AG09309 (cell line): ENCODE measurements at regions not wholly inside any gene's neighbourhood (a gene's known extent, or its start where the extent isn't known, plus 50 kb on each side); places are given as distances from the start of the nearest gene placed in this dataset.

Experiments used
- DNase-seq: peaks from one replicate; pipeline ENCODE4 v3.0.0-alpha.2; 2010; ENCODE audit warnings: low read depth
- H3K4me3 ChIP-seq: 2 replicates; pipeline ENCODE4 v1.5.1; 2011; ENCODE audit warnings: mild to moderate bottlenecking, low read depth, low read length, moderate library complexity; ENCODE audit not compliant: control insufficient read depth
- CTCF ChIP-seq: IDR thresholded peaks from 2 replicates; pipeline ENCODE4 v1.5.1; 2011; ENCODE audit warnings: mild to moderate bottlenecking, low read depth, low read length, inconsistent platforms; ENCODE audit not compliant: insufficient read depth, control insufficient read depth; ENCODE audit errors: missing control alignments

GRCh38 chr12:84290168-84290567 lies 622.4 kb downstream of the SLC6A15 start:
- no peak for TF ChIP-seq CTCF
- H3K4me3 ChIP-seq = no peak overlapping the region
- DNase-seq = no peak

GRCh38 chr12:84277986-84278385 lies 634.6 kb downstream of the SLC6A15 start:
- TF ChIP-seq CTCF = no peak
- no peak for DNase-seq
- no peak overlapping the region for H3K4me3 ChIP-seq

DNA sequence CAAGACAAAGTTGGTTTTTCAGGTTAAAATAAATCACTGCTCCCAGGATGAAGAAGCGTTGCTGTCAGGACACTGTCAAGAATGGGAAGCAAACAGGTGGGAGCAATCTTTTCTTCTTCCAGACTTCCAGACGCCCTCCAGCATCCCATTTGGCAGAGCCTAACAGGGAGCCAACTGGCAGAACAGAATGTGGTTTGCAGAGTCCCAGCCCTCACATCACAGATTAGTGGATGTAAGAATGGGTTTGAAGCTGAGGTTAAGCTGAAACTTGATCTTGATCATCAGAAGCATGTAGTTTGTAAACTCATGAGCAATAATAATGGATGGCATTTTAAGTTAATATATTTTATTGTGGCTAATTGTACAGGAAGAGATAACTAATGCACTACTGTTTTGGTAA lies 636.4 kb downstream of the SLC6A15 start:
- DNase-seq = no peak
- TF ChIP-seq CTCF = no peak

GRCh38 chr12:84272324-84272723 lies 640.3 kb downstream of the SLC6A15 start:
- no peak for DNase-seq
- no peak overlapping the region for H3K4me3 ChIP-seq
- TF ChIP-seq CTCF = no peak

More for the DNA sequence above, 636.4 kb downstream of the SLC6A15 start:
- H3K4me3 ChIP-seq = no peak overlapping the region

DNA sequence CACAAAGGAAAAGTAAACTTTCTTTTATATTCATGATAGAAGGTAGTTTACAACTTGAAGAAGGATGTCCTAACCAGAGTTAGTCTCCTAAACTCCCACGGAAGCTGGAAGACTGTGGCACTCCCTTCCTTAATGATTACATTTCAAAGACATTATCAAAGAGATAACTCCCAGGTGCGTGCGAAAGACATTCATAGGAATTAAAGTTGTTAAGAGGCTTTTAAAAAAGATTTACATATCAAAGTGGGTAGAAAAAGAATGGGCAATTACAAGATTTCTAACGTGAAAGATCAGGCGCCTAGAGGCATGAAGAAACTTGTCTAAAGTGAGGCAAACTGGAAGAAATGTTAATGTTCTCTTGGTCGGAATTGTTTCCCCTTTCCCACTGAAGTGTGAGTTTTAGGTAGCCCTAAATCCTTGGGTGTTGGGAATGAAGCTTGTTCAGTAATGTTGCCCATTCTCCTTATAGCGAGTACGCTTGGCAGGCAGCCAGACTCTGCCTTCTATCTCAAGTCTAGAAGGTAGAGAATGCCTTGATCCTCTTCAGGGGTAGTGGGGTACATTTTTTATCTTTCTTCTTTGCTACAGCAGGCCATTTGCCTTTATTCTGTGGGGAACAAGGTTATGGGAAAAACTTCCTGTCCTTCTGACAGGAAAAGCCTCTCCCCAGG lies 642.0 kb downstream of the SLC6A15 start:
- H3K4me3 ChIP-seq = no peak overlapping the region
- TF ChIP-seq CTCF = no peak
- DNase-seq = no peak

DNA sequence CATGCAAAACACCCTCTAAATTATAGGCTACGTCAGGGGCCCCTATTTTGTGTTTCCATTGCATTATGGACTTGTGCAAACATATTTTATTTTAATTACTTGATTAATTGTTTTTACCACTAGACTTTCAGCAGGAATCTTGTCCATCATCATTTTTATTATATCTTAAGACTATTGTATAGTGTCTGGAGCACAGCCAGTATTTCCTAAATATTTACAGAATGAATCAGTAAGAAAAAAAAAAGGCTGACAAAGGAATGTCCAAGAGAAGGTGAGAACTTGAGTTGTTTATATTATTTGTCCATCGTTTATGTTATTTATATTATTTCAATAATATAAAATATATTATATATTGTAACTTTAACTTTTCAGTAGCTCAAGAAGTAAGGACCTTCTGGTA lies 664.7 kb downstream of the SLC6A15 start:
- H3K4me3 ChIP-seq = no peak overlapping the region
- no peak for TF ChIP-seq CTCF
- no peak for DNase-seq
